Ovary (tissue), 3 donors: ENCODE measurements at regions not wholly inside any gene's neighbourhood (a gene's known extent, or its start where the extent isn't known, plus 50 kb on each side); places are given as distances from the start of the nearest gene placed in this dataset.

Source experiments
- CTCF ChIP-seq, 3 donors: fragments of 450-650 bp in 2 of 3; fragments of 200-600 bp in 1 of 3; IDR thresholded peaks; one replicate each; pipeline versions ENCODE4 v1.5.1 to v1.8.0; 2016 to 2022; ENCODE audit warnings: antibody characterized with exemption in 3 of 3, mild to moderate bottlenecking in 1 of 3
- EP300 ChIP-seq: sonication (generic); formaldehyde crosslinking; IDR thresholded peaks from one replicate; pipeline ENCODE4 v1.6.1; 2017; ENCODE audit warnings: antibody characterized with exemption
- donor health status: DM: no; HTN: no; CAD: no.

- TF ChIP-seq CTCF (IDR thresholded peaks at IDR 0.05) (no peak), EP300 (no peak)
Observed at GRCh38 chr11:25562417-25562816, 769.5 kb upstream of the ANO3 start.
